LNCaP clone FGC (cell line): ENCODE measurements at regions not wholly inside any gene's neighbourhood (a gene's known extent, or its start where the extent isn't known, plus 50 kb on each side); places are given as distances from the start of the nearest gene placed in this dataset.

Experiments used
- DNase-seq: peaks from one replicate; pipeline ENCODE4 v3.0.0-alpha.2; 2011; ENCODE audit warnings: low read depth
- H3K4me3 ChIP-seq: 2 replicates; pipeline ENCODE4 v1.5.1; 2011; ENCODE audit warnings: mild to moderate bottlenecking, low read depth, low read length, control low read depth
- TF ChIP-seq, protein P1 (sequence below): IDR thresholded peaks from 2 replicates; pipeline ENCODE4 v1.5.1; 2012; ENCODE audit warnings: mild to moderate bottlenecking; ENCODE audit not compliant: control insufficient read depth, insufficient read depth; ENCODE audit errors: extremely low read depth

DNA sequence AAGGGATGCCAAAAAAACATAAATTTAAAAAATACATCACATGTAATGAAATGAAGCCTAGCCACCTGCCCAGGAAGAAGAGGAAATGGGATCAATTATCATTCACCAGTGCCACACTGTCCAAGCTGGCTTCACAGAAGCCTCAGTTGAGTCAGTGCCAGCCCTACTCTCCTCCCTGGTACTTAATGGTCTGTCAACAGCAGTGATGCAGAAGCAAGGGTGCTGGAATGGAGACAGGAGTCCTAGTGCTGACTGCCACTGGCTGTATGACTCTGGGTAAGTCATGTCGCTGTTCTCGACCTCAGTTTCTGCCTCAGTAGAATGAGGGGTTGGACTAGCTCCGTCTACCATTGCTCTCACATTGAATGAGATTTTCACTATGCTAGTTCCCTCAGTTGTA is 78.5 kb upstream of the LARS2 start:
- TF ChIP-seq, protein P1, sequence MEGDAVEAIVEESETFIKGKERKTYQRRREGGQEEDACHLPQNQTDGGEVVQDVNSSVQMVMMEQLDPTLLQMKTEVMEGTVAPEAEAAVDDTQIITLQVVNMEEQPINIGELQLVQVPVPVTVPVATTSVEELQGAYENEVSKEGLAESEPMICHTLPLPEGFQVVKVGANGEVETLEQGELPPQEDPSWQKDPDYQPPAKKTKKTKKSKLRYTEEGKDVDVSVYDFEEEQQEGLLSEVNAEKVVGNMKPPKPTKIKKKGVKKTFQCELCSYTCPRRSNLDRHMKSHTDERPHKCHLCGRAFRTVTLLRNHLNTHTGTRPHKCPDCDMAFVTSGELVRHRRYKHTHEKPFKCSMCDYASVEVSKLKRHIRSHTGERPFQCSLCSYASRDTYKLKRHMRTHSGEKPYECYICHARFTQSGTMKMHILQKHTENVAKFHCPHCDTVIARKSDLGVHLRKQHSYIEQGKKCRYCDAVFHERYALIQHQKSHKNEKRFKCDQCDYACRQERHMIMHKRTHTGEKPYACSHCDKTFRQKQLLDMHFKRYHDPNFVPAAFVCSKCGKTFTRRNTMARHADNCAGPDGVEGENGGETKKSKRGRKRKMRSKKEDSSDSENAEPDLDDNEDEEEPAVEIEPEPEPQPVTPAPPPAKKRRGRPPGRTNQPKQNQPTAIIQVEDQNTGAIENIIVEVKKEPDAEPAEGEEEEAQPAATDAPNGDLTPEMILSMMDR = no peak
- no peak overlapping the region for H3K4me3 ChIP-seq
- no peak for DNase-seq

DNA sequence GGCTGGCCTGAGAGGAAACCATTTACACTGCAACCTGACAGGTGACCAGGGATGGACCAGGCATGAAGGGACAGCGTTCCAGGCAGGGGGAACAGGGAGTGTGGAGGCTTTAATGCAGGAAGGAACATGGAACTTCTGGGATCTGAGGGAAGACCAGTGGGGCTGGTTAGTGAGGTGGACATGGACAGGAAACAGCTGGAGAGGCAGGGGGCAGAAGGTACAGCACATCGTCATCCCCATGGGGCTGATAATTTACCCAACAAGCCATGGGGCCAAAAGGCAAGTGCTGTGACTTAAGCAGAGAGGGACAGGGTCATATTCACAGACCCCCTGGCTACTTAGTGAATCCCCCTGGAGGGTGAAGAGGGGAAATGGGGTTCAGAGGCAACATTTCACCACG is 77.0 kb upstream of the LARS2 start:
- no peak overlapping the region for H3K4me3 ChIP-seq
- TF ChIP-seq, protein P1 = no peak
- DNase-seq = no peak

DNA sequence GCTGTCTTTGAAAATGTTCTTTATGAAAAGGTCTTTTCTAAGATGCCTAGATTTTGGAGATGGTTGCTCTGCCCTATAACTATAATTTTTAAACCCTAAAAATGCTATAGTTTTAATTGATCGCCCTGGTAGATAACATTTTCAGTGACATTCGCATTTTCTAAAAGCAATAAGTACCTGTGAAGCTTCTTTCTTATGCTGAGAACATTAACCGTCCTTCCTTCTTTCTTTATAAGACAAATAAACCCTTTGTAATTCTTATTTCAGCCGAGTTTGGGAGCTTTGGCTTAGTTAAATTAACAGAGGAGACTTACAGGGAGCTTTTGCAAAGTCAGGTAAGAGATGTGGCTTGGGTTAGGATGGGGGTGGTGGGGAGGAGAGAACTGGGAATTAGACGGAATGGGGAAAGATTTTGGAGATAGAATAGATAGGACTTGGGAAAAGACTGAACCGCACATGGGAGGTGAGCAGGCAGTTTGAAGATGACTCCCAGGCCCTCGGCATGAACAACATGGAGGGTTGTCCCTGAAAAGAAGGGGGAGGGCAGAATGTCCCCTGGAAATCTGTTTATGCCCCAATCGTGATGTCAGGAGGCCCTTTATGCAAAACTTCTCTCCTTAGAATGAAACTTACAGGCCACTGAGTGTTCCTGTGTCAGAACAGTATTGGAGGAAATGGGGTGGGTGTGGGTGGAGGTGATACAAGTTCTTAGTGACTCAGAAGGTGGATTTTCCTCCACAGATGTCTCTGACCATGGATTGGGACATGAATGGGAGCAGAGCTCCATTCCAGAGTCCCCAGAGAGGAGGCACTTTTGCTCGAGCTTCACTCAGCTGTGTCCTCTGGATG is 76.2 kb upstream of the LARS2 start:
- no peak overlapping the region for H3K4me3 ChIP-seq
- TF ChIP-seq, protein P1 = no peak
- DNase-seq = no peak

DNA sequence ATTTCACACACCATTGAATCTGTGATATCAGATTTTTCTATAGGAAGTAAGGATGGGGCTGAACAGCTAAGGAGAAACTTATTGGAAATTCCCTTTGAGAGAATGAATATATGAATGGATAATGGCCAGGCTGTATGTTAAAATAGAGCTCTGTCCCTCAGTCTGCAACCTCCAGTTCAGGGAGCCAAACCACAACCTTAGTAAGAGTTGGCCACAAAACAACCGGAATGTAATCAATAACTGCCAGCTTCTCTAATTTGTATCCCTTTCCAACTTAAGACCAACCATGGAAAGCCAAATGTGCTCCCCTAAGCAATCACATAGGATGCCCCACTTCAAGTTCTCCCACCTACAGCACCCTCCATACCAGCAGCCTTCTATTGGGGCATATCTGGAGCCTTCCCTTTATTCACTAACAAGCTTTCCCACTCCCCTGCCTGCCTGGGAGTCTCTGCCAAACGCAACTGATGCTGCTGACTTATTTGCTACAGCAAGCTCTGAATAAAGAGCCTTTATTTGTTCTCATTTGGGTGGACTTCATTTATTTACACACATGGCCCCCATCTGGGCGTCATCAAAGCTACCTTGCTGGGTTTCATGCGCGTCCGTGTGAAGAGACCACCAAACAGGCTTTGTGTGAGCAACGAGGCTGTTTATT is 75.4 kb upstream of the LARS2 start:
- no peak overlapping the region for H3K4me3 ChIP-seq
- TF ChIP-seq, protein P1 = no peak

DNA sequence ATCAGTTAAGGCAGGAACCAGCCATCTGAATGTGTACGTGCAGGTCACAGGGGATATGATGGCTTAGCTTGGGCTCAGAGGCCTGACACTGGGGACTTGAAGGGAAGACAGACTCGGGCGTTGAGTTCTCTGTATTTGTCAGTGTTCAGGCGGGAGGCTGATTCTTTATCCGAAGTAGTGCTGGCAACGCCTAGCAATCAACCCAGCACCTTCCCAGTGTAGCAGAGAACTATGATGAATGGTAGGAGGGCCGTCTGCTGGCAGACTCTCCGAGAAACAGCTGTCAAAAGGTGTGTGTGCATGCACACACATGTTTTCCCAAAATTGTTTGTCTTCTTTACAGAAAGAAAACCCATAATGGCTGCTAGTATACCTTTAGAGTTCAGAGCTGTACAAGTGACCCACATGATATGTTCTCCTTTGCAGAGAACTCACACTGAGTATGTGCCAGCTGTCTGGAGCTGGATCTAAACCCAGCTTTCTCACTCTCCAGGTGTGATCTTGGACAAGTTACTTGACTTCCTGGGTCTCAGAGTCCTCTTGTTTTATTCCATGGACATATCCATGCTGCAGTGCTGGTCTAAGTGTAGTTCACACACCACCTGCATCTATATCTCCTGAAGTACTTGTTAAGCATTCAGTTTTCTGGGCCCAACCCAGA is 74.5 kb upstream of the LARS2 start:
- TF ChIP-seq, protein P1 = no peak
- DNase-seq = no peak
- H3K4me3 ChIP-seq = no peak overlapping the region

More for the DNA sequence above, 75.4 kb upstream of the LARS2 start:
- DNase-seq = no peak

DNA sequence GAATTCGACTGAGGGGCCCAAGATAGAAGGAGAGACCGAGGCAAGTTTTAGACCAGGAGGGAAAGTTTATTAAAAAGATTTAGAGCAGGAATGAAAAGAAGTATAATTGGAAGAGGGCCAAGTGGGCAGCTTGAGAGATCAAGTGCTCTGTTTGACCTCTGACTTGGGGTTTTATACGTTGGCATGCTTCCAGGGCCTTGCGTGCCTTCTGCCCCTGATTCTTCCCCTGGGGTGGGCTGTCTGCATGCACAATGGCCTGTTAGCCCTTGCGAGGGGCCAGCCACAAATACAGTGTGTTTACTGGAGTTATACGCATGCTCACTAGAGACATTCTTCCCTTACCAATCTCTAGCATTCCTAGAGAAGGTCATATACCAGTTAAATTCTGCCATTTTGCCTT is 70.7 kb upstream of the LARS2 start:
- TF ChIP-seq, protein P1 = no peak
- H3K4me3 ChIP-seq = no peak overlapping the region
- DNase-seq = no peak
